Stimulated activated naive B cell treated with anti-CD40 and anti-IgM and Interleukin-4, amounts not matched to agents 10 μg/mL and 1 μg/mL and 100 μg/mL, for 72 hours (primary cell): ENCODE measurements at regions not wholly inside any gene's neighbourhood (a gene's known extent, or its start where the extent isn't known, plus 50 kb on each side); places are given as distances from the start of the nearest gene placed in this dataset.

Experiments used
- ATAC-seq, 2 donors: fragments of 150-1000 bp; cut with Tn5 transposase; replicated peaks; 2 replicates each; pipeline ENCODE4 v1.10.0; 2021; ENCODE audit warnings: moderate library complexity in 1 of 2
- DNase-seq: peaks from one replicate; pipeline ENCODE4 v3.0.0; 2021
- H3K27ac Mint-ChIP-seq: one replicate; pipeline ENCODE4 v1.8.0; 2022; ENCODE audit warnings: mild to moderate bottlenecking, mixed read lengths
- H3K27me3 Mint-ChIP-seq, 2 donors: one replicate each; pipeline ENCODE4 v1.8.0; 2022; ENCODE audit warnings: mixed read lengths in 2 of 2
- H3K36me3 Mint-ChIP-seq, 2 donors: one replicate each; pipeline ENCODE4 v1.8.0; 2022; ENCODE audit warnings: mixed read lengths in 2 of 2, mild to moderate bottlenecking in 1 of 2
- H3K4me1 Mint-ChIP-seq, 2 donors: one replicate each; pipeline ENCODE4 v1.8.0; 2022; ENCODE audit warnings: mixed read lengths in 2 of 2, mild to moderate bottlenecking in 1 of 2
- H3K4me3 Mint-ChIP-seq, 2 donors: one replicate each; pipeline ENCODE4 v1.8.0; 2022; ENCODE audit warnings: mild to moderate bottlenecking in 2 of 2, mixed read lengths in 2 of 2, moderate library complexity in 1 of 2
- H3K9me3 Mint-ChIP-seq, 2 donors: one replicate each; pipeline ENCODE4 v1.8.0; 2022; ENCODE audit warnings: mixed read lengths in 2 of 2, mild to moderate bottlenecking in 1 of 2

DNA sequence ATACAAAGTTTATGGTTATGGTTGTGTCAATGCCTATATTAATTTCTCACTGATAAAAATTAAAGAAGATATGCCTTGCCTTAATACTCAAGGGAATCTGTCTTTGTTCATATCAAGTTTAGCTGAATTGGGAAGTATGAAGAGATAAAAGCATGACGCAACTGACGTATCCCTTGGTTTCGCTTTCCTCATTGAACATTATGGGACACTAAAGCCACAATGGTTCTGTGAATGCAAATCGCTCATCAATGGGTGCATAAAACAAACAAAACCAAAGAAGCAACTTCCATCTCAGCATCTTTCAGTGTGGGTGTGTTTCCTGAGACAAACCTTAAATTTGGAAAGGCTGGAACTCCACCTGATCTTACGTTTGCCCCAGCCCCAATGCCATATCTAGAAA is 108.2 kb downstream of the NPIPB5 start:
- DNase-seq (no peak), ATAC-seq (no peak)
- Mint-ChIP-seq H3K4me1 (peaks cover 0 to 2% of the 10 kb centered on the region in 2 donors), H3K36me3 (no peaks in the 10 kb centered on the region), H3K27ac (no peak overlapping the region), H3K27me3 (peaks cover 15 to 57% of the 10 kb centered on the region in 2 donors), H3K9me3 (peaks cover 4% of the 10 kb centered on the region in 2 donors), H3K4me3 (no peak overlapping the region)

DNA sequence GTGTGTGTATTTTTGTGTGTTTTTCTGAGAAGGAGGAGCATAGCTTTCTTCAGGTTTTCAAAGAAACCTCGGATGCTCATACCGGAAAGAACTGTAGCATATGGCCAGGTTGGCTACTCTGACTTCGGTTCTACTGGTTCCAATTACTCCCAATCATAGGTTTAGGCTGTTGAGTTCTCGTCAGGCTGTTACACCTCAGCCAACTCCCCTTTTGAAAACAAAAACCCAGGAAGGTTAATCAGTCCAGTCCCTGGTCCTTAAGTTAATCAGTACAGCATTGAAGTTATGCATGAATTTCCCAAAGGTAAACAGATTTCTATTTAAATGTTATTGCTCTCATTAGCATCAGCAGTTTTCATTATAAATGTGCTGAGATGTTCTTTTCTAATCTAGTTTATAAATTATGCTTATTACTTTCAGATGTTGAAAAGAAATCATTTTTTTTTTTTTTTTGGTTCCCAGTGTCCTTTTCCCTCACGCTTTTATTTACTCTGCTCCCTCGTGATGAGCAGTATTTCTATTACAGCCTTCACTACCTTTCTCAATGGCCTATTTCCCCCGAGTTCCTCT is 111.0 kb downstream of the NPIPB5 start:
- H3K4me3 Mint-ChIP-seq, result no peak overlapping the region
- no peaks in the 10 kb centered on the region for H3K9me3 Mint-ChIP-seq
- H3K36me3 Mint-ChIP-seq, result no peaks in the 10 kb centered on the region
- DNase-seq (no peak), ATAC-seq (no peak)
- H3K27me3 Mint-ChIP-seq, result peaks cover 3 to 34% of the 10 kb centered on the region in 2 donors
- no peak overlapping the region for H3K27ac Mint-ChIP-seq
- H3K4me1 Mint-ChIP-seq, result peaks cover 0 to 2% of the 10 kb centered on the region in 2 donors

DNA sequence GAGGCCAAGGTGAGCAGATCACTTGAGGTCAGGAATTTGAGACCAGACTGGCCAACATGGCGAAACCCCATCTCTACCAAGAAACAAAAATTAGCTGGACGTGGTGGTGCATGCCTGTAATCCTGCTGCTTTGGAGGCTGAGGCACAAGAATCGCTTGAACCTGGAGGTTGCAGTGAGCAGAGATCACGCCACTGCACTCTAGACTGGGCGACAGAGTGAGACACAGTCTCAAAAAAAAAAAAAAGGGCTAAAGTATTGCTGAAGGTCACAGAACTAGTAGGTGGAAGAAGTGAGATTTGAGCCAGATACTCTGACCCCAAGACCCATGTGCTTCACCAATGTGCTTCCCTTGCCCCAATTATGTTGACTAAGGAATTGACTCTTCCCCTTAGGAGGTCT is 112.0 kb downstream of the NPIPB5 start:
- Mint-ChIP-seq H3K4me1 (peaks cover 0 to 2% of the 10 kb centered on the region in 2 donors), H3K27ac (no peak overlapping the region), H3K9me3 (no peaks in the 10 kb centered on the region), H3K27me3 (peaks cover 0 to 25% of the 10 kb centered on the region in 2 donors), H3K36me3 (no peaks in the 10 kb centered on the region), H3K4me3 (no peak overlapping the region)
- no peak for ATAC-seq
- DNase-seq, result no peak

DNA sequence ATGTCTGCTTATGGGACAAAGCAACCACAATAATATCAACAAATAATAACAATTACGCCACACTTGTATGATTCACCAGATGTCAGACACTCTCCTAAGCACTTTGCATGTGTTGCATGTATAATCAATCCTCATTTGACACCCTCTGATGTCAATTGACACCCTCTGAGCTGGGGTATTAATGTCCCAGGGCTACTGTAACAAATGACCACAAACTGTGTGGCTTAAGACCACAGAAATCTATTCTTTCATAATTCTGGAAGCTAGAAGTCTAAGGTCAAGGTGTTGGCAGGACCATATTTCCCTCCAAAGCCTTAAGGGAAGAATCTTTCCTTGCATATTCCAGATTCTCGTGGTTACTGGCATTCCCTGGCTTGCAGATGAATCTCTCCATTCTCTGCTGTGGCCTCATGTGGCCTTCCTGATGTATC is 112.7 kb downstream of the NPIPB5 start:
- no peak for DNase-seq
- no peak for ATAC-seq

DNA sequence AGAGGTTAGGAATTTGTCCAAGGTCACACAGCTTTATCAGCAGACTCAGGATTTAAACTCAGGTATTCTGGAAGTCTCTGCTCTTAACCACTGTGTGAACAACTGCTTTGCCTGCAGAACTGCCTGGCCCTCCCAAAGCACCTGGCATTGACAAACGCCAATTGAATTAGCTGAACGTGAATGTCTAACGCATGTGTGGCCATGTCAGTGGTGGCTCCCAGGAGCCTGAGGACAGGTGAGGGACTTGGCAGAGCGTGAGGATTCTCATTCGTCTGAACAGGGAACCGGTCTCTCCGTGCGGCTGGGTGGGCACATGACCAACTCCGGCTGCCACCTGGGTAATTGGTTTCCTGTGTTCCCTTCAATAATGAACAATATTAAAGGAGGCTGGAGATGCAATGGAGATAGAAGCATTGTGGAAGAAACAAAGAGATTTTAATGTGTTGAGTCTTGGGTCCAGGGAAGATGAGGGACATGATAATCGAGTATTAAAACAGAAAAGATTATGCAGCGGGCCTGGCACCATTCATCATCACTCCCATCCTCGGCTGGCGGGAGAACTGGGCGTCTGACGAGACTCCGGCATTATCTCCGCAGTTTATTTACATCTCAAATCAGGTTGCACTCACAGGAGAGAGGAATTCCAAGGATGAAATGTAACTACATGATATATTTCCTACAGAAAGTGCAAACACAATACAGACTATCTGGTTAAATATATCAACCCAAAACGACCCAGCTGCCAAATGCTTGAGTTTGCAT is 113.5 kb downstream of the NPIPB5 start:
- Mint-ChIP-seq H3K9me3 (no peaks in the 10 kb centered on the region), H3K4me1 (no peaks in the 10 kb centered on the region), H3K27ac (no peak overlapping the region), H3K4me3 (no peak overlapping the region), H3K27me3 (peaks cover 0 to 10% of the 10 kb centered on the region in 2 donors), H3K36me3 (no peaks in the 10 kb centered on the region)
- DNase-seq, result no peak
- ATAC-seq, result no peak

More for the DNA sequence above, 112.7 kb downstream of the NPIPB5 start:
- H3K36me3 Mint-ChIP-seq, result no peaks in the 10 kb centered on the region
- no peak overlapping the region for H3K4me3 Mint-ChIP-seq
- H3K9me3 Mint-ChIP-seq, result no peaks in the 10 kb centered on the region
- H3K27ac Mint-ChIP-seq, result no peak overlapping the region
- peaks cover 0 to 2% of the 10 kb centered on the region in 2 donors for H3K4me1 Mint-ChIP-seq
- peaks cover 0 to 18% of the 10 kb centered on the region in 2 donors for H3K27me3 Mint-ChIP-seq

DNA sequence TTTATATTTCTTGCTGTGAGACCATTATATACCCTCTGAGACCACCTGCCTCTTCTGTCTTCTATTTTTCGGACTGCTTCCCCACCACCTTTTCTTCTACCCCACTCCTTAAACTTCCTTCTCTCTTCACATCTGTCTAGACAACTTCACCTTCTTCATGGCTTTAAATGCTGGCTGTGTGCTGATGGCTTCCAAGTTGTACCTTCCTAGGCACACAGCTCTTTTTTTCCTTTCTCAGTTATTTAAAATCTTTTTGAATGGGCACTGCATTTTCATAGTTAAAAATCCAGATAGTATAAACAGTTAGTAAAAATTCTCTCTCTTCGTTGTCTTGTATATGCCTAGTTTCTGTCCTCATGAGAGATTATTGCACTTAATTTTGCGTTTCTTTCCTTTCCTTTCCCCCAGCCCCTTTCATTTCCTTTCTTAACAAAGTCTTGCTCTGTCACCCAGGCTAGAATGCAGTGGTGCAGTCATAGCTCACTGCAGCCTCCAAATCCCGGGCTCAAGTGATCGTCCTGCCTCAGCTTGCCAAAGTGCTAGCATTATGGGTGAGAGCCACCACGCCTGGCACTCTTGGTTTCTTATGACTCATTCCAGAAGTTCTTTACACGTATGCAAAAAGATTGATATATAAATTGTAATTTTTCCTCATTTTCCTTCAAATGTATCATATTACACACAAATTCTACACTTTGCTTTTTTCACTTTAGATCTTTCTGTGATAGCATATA is 114.3 kb downstream of the NPIPB5 start:
- Mint-ChIP-seq H3K9me3 (no peaks in the 10 kb centered on the region), H3K4me3 (no peak overlapping the region), H3K27me3 (peaks cover 0 to 6% of the 10 kb centered on the region in 2 donors), H3K4me1 (no peaks in the 10 kb centered on the region), H3K27ac (no peak overlapping the region), H3K36me3 (no peaks in the 10 kb centered on the region)
- ATAC-seq (no peak), DNase-seq (no peak)

DNA sequence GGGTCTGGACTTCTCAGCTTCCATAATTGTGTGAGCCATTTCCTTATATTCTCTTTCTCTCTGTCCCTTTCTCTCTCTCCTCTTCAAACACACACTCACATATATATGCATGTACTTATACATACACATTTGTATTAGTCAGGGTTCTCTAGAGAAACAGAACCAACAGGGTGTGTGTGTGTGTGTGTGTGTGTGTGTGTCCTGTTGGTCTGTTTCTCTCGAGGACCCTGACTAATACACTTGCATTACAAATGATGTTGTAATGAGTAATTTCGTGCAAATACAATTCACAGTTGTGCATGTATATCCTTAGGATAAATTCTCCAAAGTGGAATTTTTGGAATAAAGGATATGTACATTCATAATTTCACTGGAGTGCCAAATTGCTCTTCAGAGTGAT is 115.3 kb downstream of the NPIPB5 start:
- Mint-ChIP-seq H3K27ac (no peak overlapping the region), H3K27me3 (no peaks in the 10 kb centered on the region), H3K36me3 (no peaks in the 10 kb centered on the region), H3K9me3 (no peaks in the 10 kb centered on the region), H3K4me1 (no peaks in the 10 kb centered on the region), H3K4me3 (no peak overlapping the region)
- DNase-seq (no peak), ATAC-seq (no peak)

DNA sequence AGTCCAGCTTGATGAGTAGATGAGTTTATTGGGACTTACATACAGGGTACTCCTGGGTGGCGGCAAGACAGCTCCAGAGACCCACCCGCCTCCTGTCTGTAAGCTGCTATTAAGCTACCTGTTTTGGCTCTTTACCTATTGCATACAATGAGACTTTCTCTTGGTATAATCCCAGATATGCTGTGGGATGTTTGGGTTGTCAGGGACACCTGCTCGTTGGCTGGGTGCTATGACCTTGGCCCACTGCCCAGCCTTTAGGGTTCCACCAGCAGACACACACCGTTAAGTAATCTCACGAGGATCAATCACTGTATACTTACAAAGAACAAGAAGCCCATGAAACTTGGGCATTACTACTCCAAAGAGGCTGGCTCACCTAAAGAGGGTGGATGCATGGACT is 116.4 kb downstream of the NPIPB5 start:
- no peak overlapping the region for H3K27ac Mint-ChIP-seq
- ATAC-seq (no peak), DNase-seq (no peak)
- H3K9me3 Mint-ChIP-seq, result no peaks in the 10 kb centered on the region
- no peaks in the 10 kb centered on the region for H3K27me3 Mint-ChIP-seq
- H3K4me3 Mint-ChIP-seq, result no peak overlapping the region
- H3K36me3 Mint-ChIP-seq, result no peaks in the 10 kb centered on the region
- H3K4me1 Mint-ChIP-seq, result no peaks in the 10 kb centered on the region

DNA sequence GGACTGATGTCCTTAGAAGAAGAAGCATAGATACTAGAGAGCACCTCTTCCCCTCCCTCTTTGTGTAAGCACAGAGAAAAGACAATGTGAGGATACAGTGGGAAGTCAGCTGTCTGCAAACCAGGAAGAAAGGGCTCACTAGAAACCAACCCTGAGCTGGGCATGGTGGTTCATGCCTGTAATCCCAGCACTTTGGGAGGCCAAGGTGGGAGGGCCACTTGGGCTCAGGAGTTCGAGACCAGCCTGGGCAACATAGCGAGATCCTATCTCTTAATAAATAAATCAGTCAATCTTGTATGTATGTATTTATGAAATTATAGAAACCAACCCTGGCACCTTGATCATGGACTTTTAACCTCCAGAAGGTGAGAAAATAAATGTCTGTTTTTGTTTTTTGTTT is 118.3 kb downstream of the NPIPB5 start:
- Mint-ChIP-seq H3K27me3 (peaks cover 6 to 8% of the 10 kb centered on the region in 2 donors), H3K36me3 (no peaks in the 10 kb centered on the region), H3K4me1 (no peaks in the 10 kb centered on the region), H3K4me3 (no peak overlapping the region), H3K9me3 (no peaks in the 10 kb centered on the region), H3K27ac (no peak overlapping the region)
- ATAC-seq, result no peak
- no peak for DNase-seq

DNA sequence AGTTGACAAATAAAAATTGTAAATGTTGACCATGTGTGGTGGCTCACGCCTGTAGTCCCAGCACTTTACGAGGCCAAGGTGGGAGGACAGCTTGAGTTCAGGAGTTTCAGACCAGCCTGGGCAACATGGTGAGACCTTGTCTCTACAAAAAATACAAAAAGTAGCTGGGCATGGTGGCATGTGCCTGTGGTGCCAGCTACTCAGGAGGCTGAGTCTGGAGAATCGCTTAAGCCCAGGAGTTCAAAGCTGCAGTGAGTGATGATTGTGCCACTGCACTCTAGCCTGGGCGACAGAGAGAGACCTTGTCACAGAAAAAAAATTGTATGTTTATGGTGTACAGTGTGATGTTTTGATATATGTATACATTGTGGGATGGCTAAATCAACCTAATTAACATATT is 119.6 kb downstream of the NPIPB5 start:
- DNase-seq (no peak), ATAC-seq (no peak)
- Mint-ChIP-seq H3K9me3 (no peaks in the 10 kb centered on the region), H3K4me3 (no peak overlapping the region), H3K4me1 (no peaks in the 10 kb centered on the region), H3K27ac (no peak overlapping the region), H3K27me3 (peaks cover 6 to 13% of the 10 kb centered on the region in 2 donors), H3K36me3 (no peaks in the 10 kb centered on the region)

DNA sequence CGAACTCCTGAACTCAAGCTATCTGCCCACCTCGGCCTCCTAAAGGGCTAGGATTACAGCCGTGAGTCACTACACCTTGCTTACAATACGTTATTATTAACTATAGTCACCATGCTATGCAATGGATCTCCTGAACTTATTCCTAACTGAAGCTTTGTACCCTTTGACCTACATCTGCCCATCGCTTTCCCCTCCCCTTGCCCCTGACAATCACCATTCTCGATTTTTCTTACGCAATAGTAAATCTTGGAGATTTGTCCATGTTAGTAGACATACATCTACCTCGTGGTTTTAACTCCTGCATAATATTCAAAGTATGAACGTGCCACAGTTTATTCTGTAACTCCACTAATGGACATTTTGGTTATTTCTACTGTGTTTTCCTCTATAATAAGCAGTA is 120.6 kb downstream of the NPIPB5 start:
- DNase-seq (no peak), ATAC-seq (no peak)
- Mint-ChIP-seq H3K9me3 (no peaks in the 10 kb centered on the region), H3K27me3 (peaks cover 6 to 13% of the 10 kb centered on the region in 2 donors), H3K4me3 (no peak overlapping the region), H3K36me3 (no peaks in the 10 kb centered on the region), H3K4me1 (no peaks in the 10 kb centered on the region), H3K27ac (no peak overlapping the region)

DNA sequence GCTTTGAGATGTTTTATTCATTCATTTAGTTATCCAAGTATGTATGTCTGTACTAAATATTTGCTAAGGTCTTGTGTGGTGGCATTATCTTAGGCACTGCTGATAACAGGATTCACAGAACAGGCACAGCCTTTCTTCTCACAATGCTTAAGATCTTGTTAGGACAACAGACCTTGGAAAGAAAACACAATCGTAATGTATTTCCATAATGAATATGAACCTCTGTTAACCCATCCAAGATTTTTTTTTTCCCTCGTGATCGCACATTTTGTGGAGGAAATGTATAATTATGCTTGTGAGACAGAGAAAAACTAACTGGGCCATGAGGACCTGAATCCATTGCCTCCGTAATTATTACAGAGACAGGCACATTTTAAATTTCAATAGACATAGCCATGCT is 121.9 kb downstream of the NPIPB5 start:
- Mint-ChIP-seq H3K9me3 (no peaks in the 10 kb centered on the region), H3K36me3 (no peaks in the 10 kb centered on the region), H3K27ac (no peak overlapping the region), H3K27me3 (peaks cover 6 to 13% of the 10 kb centered on the region in 2 donors), H3K4me1 (no peaks in the 10 kb centered on the region), H3K4me3 (no peak overlapping the region)
- ATAC-seq, result no peak
- no peak for DNase-seq

DNA sequence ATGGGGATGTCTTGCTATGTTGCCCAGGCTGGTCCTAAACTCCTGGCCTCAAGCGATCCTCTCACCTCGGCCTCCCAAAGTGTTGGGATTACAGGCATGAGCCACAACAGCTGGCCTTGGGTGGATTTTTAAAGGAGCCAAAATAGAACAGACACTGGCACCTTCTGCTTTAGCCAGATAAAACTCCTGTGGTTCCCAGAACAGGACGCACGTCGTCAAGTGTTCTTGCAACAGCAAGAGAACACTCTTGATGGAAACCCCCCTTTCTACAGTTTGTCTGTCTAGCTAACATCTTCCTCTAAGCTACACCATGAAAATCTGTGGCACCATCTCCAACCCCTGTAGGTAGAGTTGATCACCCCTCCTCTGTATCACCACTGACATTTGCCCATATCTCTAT is 122.6 kb downstream of the NPIPB5 start:
- ATAC-seq, result no peak
- H3K36me3 Mint-ChIP-seq, result no peaks in the 10 kb centered on the region
- no peak for DNase-seq
- no peak overlapping the region for H3K27ac Mint-ChIP-seq
- H3K4me3 Mint-ChIP-seq, result no peak overlapping the region
- H3K9me3 Mint-ChIP-seq, result no peaks in the 10 kb centered on the region
- peaks cover 6 to 13% of the 10 kb centered on the region in 2 donors for H3K27me3 Mint-ChIP-seq
- H3K4me1 Mint-ChIP-seq, result no peaks in the 10 kb centered on the region

DNA sequence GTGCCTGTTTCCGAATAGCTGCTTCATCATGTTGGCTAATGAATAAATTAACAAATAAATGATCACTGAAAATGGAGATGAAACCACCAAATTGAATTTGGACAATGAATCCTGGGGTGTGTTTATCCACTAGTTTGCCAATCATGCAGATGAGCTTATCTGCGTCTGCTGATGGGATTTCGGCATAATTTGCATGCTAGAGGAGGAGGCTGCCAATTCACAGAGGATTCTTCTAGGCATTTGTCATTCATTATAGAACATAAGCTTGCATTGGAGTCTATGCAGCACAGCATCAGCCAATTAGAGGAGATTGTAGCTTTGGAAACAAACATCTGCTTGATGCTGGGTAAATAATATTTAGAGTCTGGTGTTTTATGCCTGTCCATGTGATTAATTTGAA is 123.1 kb downstream of the NPIPB5 start:
- H3K4me1 Mint-ChIP-seq, result no peaks in the 10 kb centered on the region
- H3K36me3 Mint-ChIP-seq, result no peaks in the 10 kb centered on the region
- H3K9me3 Mint-ChIP-seq, result no peaks in the 10 kb centered on the region
- DNase-seq (no peak), ATAC-seq (no peak)
- H3K27me3 Mint-ChIP-seq, result peaks cover 6 to 13% of the 10 kb centered on the region in 2 donors
- H3K4me3 Mint-ChIP-seq, result no peak overlapping the region
- H3K27ac Mint-ChIP-seq, result no peak overlapping the region

DNA sequence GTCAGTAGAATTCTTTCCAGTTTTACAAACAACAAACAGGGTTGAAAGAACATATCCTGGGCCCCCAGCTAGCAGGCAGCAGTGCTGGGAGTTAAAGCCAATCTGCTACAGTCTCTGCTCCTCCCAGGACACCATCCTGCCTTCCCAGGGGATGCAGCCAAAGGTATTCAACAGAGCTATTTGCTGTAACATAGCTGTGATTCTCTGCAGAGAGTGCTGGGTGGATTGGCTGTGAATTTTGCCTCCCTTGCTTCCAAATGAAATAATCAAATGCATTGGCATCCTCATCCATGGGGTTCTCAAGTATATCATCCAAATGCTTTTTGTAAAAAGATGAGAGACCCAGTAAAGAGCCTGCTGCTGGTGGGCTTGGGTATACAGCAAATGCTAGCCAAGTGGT is 124.3 kb downstream of the NPIPB5 start:
- H3K27me3 Mint-ChIP-seq, result peaks cover 6 to 13% of the 10 kb centered on the region in 2 donors
- H3K4me3 Mint-ChIP-seq, result no peak overlapping the region
- DNase-seq, result no peak
- no peak overlapping the region for H3K27ac Mint-ChIP-seq
- no peak for ATAC-seq
- H3K4me1 Mint-ChIP-seq, result no peaks in the 10 kb centered on the region
- no peaks in the 10 kb centered on the region for H3K36me3 Mint-ChIP-seq
- no peaks in the 10 kb centered on the region for H3K9me3 Mint-ChIP-seq
